ENCODE measurements at regions not wholly inside any gene's neighbourhood (a gene's known extent, or its start where the extent isn't known, plus 50 kb on each side); places are given as distances from the start of the nearest gene placed in this dataset.
A peak's percentile ranks its signal among the peaks of the same experiment; 100 is the strongest.

- H3K36me3 ChIP-seq (ENCODE audit: control insufficient read depth in 4 of 4, insufficient read depth in 4 of 4, low read length in 3 of 4), result no peaks in the 10 kb centered on the region
- no peak overlapping the region for H3K27ac ChIP-seq (ENCODE audit: insufficient read depth in 1 of 2, low read depth in 1 of 2, low read length in 2 of 2, poor library complexity in 1 of 2, severe bottlenecking in 2 of 2)
- DNase-seq, result peak in 2 of 3 donors; percentile 16 to 42
- H3K9me3 ChIP-seq (ENCODE audit: control extremely low read depth in 1 of 5, control insufficient read depth in 4 of 5, insufficient read depth in 2 of 5, low read depth in 1 of 5, low read length in 4 of 5), result no peaks in the 10 kb centered on the region
- ChIA-PET POLR2A (no interaction called here), CTCF (no interaction called here)
- no peak overlapping the region for H3K4me3 ChIP-seq (ENCODE audit: control insufficient read depth in 1 of 7, extremely low read depth in 1 of 7, insufficient read depth in 4 of 7, low read depth in 2 of 7, low read length in 6 of 7)
- H3K4me1 ChIP-seq (ENCODE audit: control extremely low read depth in 1 of 4, control insufficient read depth in 4 of 4, insufficient read depth in 4 of 4, low read length in 3 of 4), result no peaks in the 10 kb centered on the region
- no peaks in the 10 kb centered on the region for H3K27me3 ChIP-seq (replicated peaks in 2 of 5; ENCODE audit: control insufficient read depth in 4 of 5, insufficient read depth in 5 of 5, low read length in 4 of 5)
- 93% methylated on average over 2 of the region's 2 CpGs for WGBS (ENCODE audit: insufficient coverage)
Observed at GRCh38 chr10:18735711-18736110, 76.5 kb downstream of the ARL5B start.

GRCh38 chr10:18737236-18737635 lies 78.0 kb downstream of the ARL5B start:
- Histone ChIP-seq H3K36me3 (ENCODE audit: control insufficient read depth in 4 of 4, insufficient read depth in 4 of 4, low read length in 3 of 4) (no peaks in the 10 kb centered on the region), H3K4me3 (ENCODE audit: control insufficient read depth in 1 of 7, extremely low read depth in 1 of 7, insufficient read depth in 4 of 7, low read depth in 2 of 7, low read length in 6 of 7) (no peak overlapping the region), H3K27ac (ENCODE audit: insufficient read depth in 1 of 2, low read depth in 1 of 2, low read length in 2 of 2, poor library complexity in 1 of 2, severe bottlenecking in 2 of 2) (no peak overlapping the region), H3K27me3 (replicated peaks in 2 of 5; ENCODE audit: control insufficient read depth in 4 of 5, insufficient read depth in 5 of 5, low read length in 4 of 5) (no peaks in the 10 kb centered on the region), H3K9me3 (ENCODE audit: control extremely low read depth in 1 of 5, control insufficient read depth in 4 of 5, insufficient read depth in 2 of 5, low read depth in 1 of 5, low read length in 4 of 5) (no peaks in the 10 kb centered on the region), H3K4me1 (ENCODE audit: control extremely low read depth in 1 of 4, control insufficient read depth in 4 of 4, insufficient read depth in 4 of 4, low read length in 3 of 4) (no peaks in the 10 kb centered on the region)
- ChIA-PET POLR2A (no interaction called here), CTCF (no interaction called here)
- 100% methylated on average over 2 of the region's 2 CpGs for WGBS (ENCODE audit: insufficient coverage)
- no peak for DNase-seq

GRCh38 chr10:18737841-18738240 lies 78.6 kb downstream of the ARL5B start:
- Histone ChIP-seq H3K36me3 (ENCODE audit: control insufficient read depth in 4 of 4, insufficient read depth in 4 of 4, low read length in 3 of 4) (no peaks in the 10 kb centered on the region), H3K4me3 (ENCODE audit: control insufficient read depth in 1 of 7, extremely low read depth in 1 of 7, insufficient read depth in 4 of 7, low read depth in 2 of 7, low read length in 6 of 7) (no peak overlapping the region), H3K4me1 (ENCODE audit: control extremely low read depth in 1 of 4, control insufficient read depth in 4 of 4, insufficient read depth in 4 of 4, low read length in 3 of 4) (no peaks in the 10 kb centered on the region), H3K9me3 (ENCODE audit: control extremely low read depth in 1 of 5, control insufficient read depth in 4 of 5, insufficient read depth in 2 of 5, low read depth in 1 of 5, low read length in 4 of 5) (no peaks in the 10 kb centered on the region), H3K27ac (ENCODE audit: insufficient read depth in 1 of 2, low read depth in 1 of 2, low read length in 2 of 2, poor library complexity in 1 of 2, severe bottlenecking in 2 of 2) (no peak overlapping the region), H3K27me3 (replicated peaks in 2 of 5; ENCODE audit: control insufficient read depth in 4 of 5, insufficient read depth in 5 of 5, low read length in 4 of 5) (no peaks in the 10 kb centered on the region)
- POLR2A ChIA-PET, result no interaction called here
- WGBS (ENCODE audit: insufficient coverage), result 97% methylated on average over 8 of the region's 8 CpGs
- no peak for DNase-seq
- CTCF ChIA-PET, result no interaction called here

- Histone ChIP-seq H3K9me3 (ENCODE audit: control extremely low read depth in 1 of 5, control insufficient read depth in 4 of 5, insufficient read depth in 2 of 5, low read depth in 1 of 5, low read length in 4 of 5) (peaks cover 0 to 5% (median 0%) of the 10 kb centered on the region in 5 experiments), H3K4me3 (ENCODE audit: control insufficient read depth in 1 of 7, extremely low read depth in 1 of 7, insufficient read depth in 4 of 7, low read depth in 2 of 7, low read length in 6 of 7) (no peak overlapping the region), H3K4me1 (ENCODE audit: control extremely low read depth in 1 of 4, control insufficient read depth in 4 of 4, insufficient read depth in 4 of 4, low read length in 3 of 4) (no peaks in the 10 kb centered on the region), H3K36me3 (ENCODE audit: control insufficient read depth in 4 of 4, insufficient read depth in 4 of 4, low read length in 3 of 4) (no peaks in the 10 kb centered on the region), H3K27ac (ENCODE audit: insufficient read depth in 1 of 2, low read depth in 1 of 2, low read length in 2 of 2, poor library complexity in 1 of 2, severe bottlenecking in 2 of 2) (no peak overlapping the region), H3K27me3 (replicated peaks in 2 of 5; ENCODE audit: control insufficient read depth in 4 of 5, insufficient read depth in 5 of 5, low read length in 4 of 5) (no peaks in the 10 kb centered on the region)
- CTCF ChIA-PET, result no interaction called here
- POLR2A ChIA-PET, result no interaction called here
- no peak for DNase-seq
- 57% methylated on average over 1 of the region's 3 CpGs for WGBS (ENCODE audit: insufficient coverage)
Observed at GRCh38 chr10:18738835-18739234, 79.6 kb downstream of the ARL5B start.

GRCh38 chr10:18743926-18744325 lies 84.7 kb downstream of the ARL5B start:
- Histone ChIP-seq H3K27me3 (replicated peaks in 2 of 5; ENCODE audit: control insufficient read depth in 4 of 5, insufficient read depth in 5 of 5, low read length in 4 of 5) (no peaks in the 10 kb centered on the region), H3K9me3 (ENCODE audit: control extremely low read depth in 1 of 5, control insufficient read depth in 4 of 5, insufficient read depth in 2 of 5, low read depth in 1 of 5, low read length in 4 of 5) (peaks cover 0 to 7% (median 0%) of the 10 kb centered on the region in 5 experiments), H3K36me3 (ENCODE audit: control insufficient read depth in 4 of 4, insufficient read depth in 4 of 4, low read length in 3 of 4) (no peaks in the 10 kb centered on the region), H3K4me3 (ENCODE audit: control insufficient read depth in 1 of 7, extremely low read depth in 1 of 7, insufficient read depth in 4 of 7, low read depth in 2 of 7, low read length in 6 of 7) (no peak overlapping the region), H3K27ac (ENCODE audit: insufficient read depth in 1 of 2, low read depth in 1 of 2, low read length in 2 of 2, poor library complexity in 1 of 2, severe bottlenecking in 2 of 2) (no peak overlapping the region), H3K4me1 (ENCODE audit: control extremely low read depth in 1 of 4, control insufficient read depth in 4 of 4, insufficient read depth in 4 of 4, low read length in 3 of 4) (no peaks in the 10 kb centered on the region)
- ChIA-PET POLR2A (no interaction called here), CTCF (no interaction called here)
- DNase-seq, result no peak

GRCh38 chr10:18753312-18753895 lies 94.2 kb downstream of the ARL5B start:
- WGBS (ENCODE audit: insufficient coverage), result 77% methylated on average over 9 of the region's 11 CpGs
- DNase-seq, result no peak
- Histone ChIP-seq H3K4me3 (ENCODE audit: control insufficient read depth in 1 of 7, extremely low read depth in 1 of 7, insufficient read depth in 4 of 7, low read depth in 2 of 7, low read length in 6 of 7) (no peak overlapping the region), H3K9me3 (ENCODE audit: control extremely low read depth in 1 of 5, control insufficient read depth in 4 of 5, insufficient read depth in 2 of 5, low read depth in 1 of 5, low read length in 4 of 5) (no peaks in the 10 kb centered on the region), H3K27ac (ENCODE audit: insufficient read depth in 1 of 2, low read depth in 1 of 2, low read length in 2 of 2, poor library complexity in 1 of 2, severe bottlenecking in 2 of 2) (no peak overlapping the region), H3K36me3 (ENCODE audit: control insufficient read depth in 4 of 4, insufficient read depth in 4 of 4, low read length in 3 of 4) (no peaks in the 10 kb centered on the region), H3K4me1 (ENCODE audit: control extremely low read depth in 1 of 4, control insufficient read depth in 4 of 4, insufficient read depth in 4 of 4, low read length in 3 of 4) (no peaks in the 10 kb centered on the region), H3K27me3 (replicated peaks in 2 of 5; ENCODE audit: control insufficient read depth in 4 of 5, insufficient read depth in 5 of 5, low read length in 4 of 5) (no peaks in the 10 kb centered on the region)
- ChIA-PET CTCF (no interaction called here), POLR2A (no interaction called here)

GRCh38 chr10:18759575-18759974 lies 100.3 kb downstream of the ARL5B start:
- POLR2A ChIA-PET, result no interaction called here
- Histone ChIP-seq H3K4me1 (ENCODE audit: control extremely low read depth in 1 of 4, control insufficient read depth in 4 of 4, insufficient read depth in 4 of 4, low read length in 3 of 4) (no peaks in the 10 kb centered on the region), H3K27me3 (replicated peaks in 2 of 5; ENCODE audit: control insufficient read depth in 4 of 5, insufficient read depth in 5 of 5, low read length in 4 of 5) (no peaks in the 10 kb centered on the region), H3K4me3 (ENCODE audit: control insufficient read depth in 1 of 7, extremely low read depth in 1 of 7, insufficient read depth in 4 of 7, low read depth in 2 of 7, low read length in 6 of 7) (no peak overlapping the region), H3K9me3 (ENCODE audit: control extremely low read depth in 1 of 5, control insufficient read depth in 4 of 5, insufficient read depth in 2 of 5, low read depth in 1 of 5, low read length in 4 of 5) (no peaks in the 10 kb centered on the region), H3K36me3 (ENCODE audit: control insufficient read depth in 4 of 4, insufficient read depth in 4 of 4, low read length in 3 of 4) (no peaks in the 10 kb centered on the region), H3K27ac (ENCODE audit: insufficient read depth in 1 of 2, low read depth in 1 of 2, low read length in 2 of 2, poor library complexity in 1 of 2, severe bottlenecking in 2 of 2) (no peak overlapping the region)
- WGBS (ENCODE audit: insufficient coverage), result 100% methylated on average over 1 of the region's 1 CpG
- CTCF ChIA-PET, result no interaction called here
- DNase-seq, result no peak

Data from common myeloid progenitor, CD34-positive (primary cell).